ENCODE measurements at regions not wholly inside any gene's neighbourhood (a gene's known extent, or its start where the extent isn't known, plus 50 kb on each side); places are given as distances from the start of the nearest gene placed in this dataset.

GRCh38 chr22:48346311-48346710 is 1481.4 kb downstream of the BRD1 start:
- DNase-seq = no peak

GRCh38 chr22:48345631-48346030 is 1482.0 kb downstream of the BRD1 start:
- no peak for DNase-seq

- DNase-seq = no peak
Measured at GRCh38 chr22:48343461-48343860, 1484.2 kb downstream of the BRD1 start.

GRCh38 chr22:48342732-48343131 is 1484.9 kb downstream of the BRD1 start:
- DNase-seq = no peak

- DNase-seq = no peak
Measured at GRCh38 chr22:48342016-48342415, 1485.7 kb downstream of the BRD1 start.

- no peak for DNase-seq
Measured at GRCh38 chr22:48340727-48341709, 1486.7 kb downstream of the BRD1 start.

GRCh38 chr22:48340191-48340590 is 1487.5 kb downstream of the BRD1 start:
- no peak for DNase-seq

GRCh38 chr22:48338793-48339705 is 1488.6 kb downstream of the BRD1 start:
- DNase-seq = no peak

- no peak for DNase-seq
Measured at GRCh38 chr22:48337957-48338792, 1489.5 kb downstream of the BRD1 start.

GRCh38 chr22:48336339-48337060 is 1491.2 kb downstream of the BRD1 start:
- no peak for DNase-seq

GRCh38 chr22:48335442-48336139 is 1492.1 kb downstream of the BRD1 start:
- DNase-seq = no peak

GRCh38 chr22:48334971-48335370 is 1492.7 kb downstream of the BRD1 start:
- no peak for DNase-seq

GRCh38 chr22:48333816-48334735 is 1493.6 kb downstream of the BRD1 start:
- no peak for DNase-seq

- no peak for DNase-seq
Measured at GRCh38 chr22:48333323-48333763, 1494.3 kb downstream of the BRD1 start.

GRCh38 chr22:48332438-48333322 is 1495.0 kb downstream of the BRD1 start:
- DNase-seq = no peak

GRCh38 chr22:48331691-48332220 is 1495.9 kb downstream of the BRD1 start:
- DNase-seq = no peak

GRCh38 chr22:48331266-48331665 is 1496.4 kb downstream of the BRD1 start:
- no peak for DNase-seq

All from hypothalamus (tissue), 51 donors.